Umbilical cord (tissue), 1 donor: ENCODE measurements at regions not wholly inside any gene's neighbourhood (a gene's known extent, or its start where the extent isn't known, plus 50 kb on each side); places are given as distances from the start of the nearest gene placed in this dataset.
A peak's percentile ranks its signal among the peaks of the same experiment; 100 is the strongest.

Experiments
- DNase-seq: peaks from one replicate; pipeline ENCODE4 v3.0.0-alpha.2; 2015; ENCODE audit warnings: low spot score

DNA sequence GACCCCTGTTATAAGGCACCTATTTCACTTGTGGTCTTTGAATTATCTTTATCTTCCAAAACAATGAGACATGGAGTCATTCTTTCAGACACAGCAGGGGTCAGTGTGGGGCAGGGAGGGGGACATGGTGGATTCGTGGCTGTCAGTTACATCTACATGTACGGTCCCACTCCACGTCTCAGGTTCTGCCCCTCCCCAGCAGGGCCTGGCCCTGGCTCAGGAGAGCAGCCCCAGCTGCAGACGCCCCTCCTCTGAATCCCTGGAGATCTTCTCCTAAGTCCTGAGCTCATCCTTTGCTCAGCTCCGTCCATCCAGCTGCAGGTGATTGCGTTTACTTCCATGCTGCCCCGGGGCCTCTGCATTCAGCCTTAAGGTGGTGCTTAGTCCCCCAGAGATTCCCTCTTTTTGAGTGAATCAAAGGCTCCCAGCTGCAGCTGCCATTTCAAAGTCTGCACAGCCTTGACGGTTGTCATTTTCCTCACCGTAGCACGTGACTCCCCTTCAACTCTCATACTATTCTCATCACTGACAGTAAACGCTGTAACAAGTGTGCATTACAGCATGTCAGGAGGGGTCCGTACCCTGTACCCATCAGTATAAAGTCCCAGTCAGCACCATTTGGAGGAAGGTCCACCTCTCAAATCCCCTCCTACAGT is 113.4 kb upstream of the TCERG1L start:
- no peak for DNase-seq

DNA sequence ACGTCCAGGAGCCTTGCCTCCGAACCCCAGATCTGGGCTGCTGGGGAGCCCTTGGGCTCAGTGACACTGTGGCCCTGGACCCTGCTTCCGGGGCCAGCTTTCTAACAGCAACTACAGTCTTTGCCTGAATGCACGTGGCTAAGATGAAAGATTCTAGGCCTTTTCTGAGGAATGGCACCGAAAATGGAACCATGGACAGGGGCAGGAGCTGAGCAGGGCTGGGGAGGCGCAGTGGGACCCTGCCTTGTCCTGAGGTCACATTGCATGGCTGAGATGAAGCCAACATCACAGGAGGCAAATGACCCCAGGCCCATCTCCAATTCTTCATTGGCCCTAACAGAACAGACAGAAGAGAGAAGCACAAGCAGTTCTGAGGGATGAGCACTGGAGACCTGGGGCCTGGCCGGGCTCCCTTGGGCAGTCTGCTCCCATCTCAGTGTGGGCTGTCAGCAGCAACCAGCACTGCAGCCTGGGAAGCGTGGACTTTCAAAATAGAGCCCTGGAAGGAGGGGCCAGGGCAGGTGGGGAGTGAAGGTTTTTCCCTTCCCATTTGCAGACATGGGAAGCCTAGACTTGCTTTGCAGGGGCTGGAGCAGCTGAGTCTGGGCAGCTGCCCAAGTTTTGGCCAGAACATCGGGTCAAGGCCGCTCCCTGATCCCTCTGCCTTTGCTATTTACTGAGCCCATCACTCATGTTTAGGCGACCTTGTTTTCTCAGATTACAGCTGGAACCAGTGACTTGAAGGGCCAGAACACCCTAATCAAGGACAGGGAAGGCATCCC is 114.4 kb upstream of the TCERG1L start:
- peak; percentile 69 for DNase-seq

DNA sequence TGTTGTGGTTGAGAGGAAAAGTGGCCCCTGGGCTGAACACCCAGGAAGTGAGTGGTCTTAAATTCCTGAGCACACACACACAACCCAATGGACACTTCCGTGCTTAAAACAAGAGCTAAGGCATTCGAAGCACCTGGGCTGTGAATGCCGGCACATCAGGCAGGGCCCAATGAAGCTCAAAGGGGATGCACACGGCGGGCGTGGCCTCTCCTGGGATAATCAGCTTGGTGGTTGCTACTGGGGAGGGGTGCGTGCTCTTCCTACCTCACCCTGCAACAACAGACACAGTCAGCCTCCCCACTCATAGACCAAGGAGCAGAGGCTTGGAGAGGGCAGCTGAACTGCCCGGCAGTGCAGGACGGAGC is 115.0 kb upstream of the TCERG1L start:
- no peak for DNase-seq

DNA sequence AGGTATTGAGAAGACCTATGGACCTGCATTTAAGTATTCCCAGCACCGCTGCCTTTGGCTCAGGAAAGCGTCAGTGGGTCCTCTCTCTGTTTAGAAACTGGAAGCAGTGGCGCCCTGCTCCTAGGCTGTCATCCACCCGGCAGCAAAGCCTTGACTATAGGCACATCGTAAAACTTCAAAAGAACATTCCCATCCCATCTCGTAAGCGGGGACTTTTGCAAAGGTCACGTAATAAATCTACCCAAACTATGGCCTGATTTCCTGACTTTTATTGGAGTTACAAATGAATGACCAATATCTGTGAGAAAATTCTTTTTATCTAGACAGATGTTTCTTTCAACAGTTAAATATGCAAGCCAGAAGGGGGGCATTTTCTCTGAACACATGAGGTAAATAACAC is 115.8 kb upstream of the TCERG1L start:
- DNase-seq, result peak; percentile 84

DNA sequence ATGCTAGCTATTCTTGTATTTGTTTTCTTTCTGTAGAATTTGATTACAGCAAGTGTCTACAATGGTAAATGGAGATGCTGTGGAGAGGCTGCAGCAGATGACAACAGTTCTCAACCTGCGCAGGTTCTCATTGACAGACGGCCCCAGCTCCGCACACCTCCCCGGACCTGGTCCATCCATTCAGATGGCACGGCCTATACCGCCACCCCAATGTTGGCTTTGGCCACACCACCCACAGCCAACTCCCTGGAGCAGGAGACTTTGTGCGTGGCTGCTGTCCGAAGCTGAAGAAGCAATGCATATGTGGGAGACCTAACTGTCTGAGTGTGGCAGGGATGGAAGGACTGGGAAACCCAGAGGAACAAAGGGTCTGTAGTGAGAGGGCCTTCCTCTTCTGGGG is 116.4 kb upstream of the TCERG1L start:
- DNase-seq, result no peak

DNA sequence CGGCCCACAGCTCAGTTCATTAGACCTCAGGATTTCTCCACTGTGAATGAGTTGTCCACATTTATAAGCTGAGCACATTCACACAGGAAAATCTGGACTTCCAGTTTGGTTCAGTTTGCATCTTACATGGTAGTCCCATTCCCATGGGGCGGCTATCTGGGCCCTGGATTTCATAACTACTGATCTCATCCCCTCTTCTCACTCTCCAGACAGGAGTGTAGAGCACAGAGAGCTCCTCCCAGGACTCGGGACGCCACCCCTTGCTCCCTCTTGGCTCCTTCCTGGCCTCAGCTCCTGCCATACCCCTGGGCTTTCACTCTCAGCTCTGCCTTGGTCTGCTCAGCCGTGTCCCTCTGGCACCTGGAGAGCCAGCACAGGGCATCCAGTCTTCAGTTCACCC is 117.6 kb upstream of the TCERG1L start:
- no peak for DNase-seq

DNA sequence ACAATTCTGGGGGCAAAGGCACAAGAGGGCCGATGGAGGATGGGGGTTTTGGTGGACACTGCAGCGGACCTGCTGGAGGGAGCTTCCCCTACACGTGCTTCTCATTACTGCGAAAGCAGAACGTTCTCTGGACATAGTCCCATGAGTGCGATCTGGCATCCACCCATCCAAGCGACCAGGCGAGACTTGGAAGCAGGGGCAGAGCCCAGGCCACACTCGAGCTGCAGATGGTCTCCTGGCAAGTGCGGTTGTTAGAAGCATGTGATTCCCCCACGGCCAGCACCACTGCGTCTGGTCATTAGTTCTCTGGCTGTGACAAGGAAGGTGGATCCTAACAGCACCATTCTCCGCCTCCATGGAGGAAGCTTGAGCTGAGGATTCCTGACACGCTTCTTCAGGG is 118.4 kb upstream of the TCERG1L start:
- no peak for DNase-seq

DNA sequence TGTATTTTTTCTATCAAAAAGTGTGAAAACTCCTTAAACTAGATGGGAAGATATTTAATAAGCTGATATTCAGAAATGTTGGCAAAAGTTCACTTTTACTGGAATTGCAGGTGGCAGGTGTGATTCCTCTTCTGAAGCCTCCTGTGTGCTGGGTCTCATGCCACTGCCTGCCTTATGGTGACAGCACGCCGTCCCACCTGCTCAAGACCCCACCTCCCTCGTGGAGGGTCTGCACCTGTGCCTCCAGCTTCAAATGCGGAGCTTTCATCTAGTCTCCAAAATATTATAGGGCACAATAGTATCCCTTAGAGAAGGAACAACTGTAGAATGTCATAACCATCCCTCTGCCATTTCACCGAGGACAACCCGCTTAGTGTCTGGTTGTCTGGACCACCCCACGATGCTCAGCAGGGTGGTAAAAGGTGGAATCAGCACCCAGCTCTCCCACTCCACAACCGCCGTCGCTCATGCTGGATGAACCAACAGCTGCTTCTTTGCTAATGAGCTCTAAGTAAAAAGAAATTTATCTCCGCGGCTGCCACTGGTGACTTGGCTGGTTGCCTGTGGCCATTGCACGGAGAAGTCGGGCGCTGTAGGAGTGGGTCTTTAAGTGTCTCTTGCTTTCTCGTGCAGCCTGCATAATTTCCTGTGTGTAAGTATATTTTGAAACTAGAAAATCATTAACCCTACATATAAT is 119.3 kb upstream of the TCERG1L start:
- DNase-seq, result no peak

DNA sequence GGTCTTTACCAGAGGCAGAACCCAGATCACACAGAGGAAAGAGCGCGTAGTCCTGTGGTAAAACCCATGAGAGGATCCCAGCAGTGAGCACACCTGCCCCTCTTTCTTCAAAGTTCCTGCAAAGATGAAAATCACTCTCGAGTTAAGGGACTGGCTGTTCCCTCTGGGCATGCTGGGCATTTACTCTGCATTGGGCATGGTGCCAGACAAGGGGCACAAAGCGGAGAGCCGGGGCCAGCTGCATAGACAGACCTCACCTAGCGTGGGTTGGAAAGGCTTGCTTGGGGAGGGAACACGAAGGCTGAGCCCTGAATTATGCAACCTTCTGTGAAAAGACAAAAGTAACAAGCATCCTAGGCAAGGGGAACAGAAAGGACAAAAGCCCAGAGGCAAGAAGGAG is 120.0 kb upstream of the TCERG1L start:
- DNase-seq, result no peak

DNA sequence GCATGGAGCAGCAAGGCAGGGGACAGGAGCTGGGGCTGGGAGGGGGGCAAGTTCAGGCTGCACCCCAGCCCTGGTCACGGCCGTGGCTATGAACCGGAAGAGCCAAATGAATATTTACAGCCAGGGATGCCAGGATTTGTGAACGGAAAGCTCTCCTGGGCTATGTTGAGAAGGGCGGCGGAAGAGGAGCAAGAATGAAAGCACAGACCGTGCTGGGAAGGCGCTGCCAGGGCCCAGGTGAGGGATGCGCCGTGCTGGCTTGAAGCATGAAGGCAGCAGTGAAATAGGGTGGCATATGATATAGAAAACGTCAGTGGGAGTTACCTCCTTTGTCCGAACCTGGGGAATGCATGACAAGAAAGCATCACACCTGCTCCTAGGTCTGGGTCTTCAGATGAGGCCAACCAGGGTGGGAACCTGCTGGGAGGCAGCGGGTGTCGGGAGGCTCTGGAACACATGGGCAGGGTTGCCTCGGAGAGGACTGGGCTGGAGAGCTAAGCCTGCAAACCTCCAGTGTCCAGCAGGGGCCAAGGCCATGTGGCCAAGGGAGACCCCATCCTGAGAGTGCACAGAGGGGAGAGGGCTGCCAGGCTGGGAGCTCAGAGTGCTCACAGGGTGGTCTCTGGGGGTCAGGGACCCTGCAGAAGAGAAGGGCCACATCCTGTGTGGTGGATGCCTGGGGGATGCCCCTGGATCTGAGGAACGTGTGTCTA is 120.6 kb upstream of the TCERG1L start:
- DNase-seq, result no peak

DNA sequence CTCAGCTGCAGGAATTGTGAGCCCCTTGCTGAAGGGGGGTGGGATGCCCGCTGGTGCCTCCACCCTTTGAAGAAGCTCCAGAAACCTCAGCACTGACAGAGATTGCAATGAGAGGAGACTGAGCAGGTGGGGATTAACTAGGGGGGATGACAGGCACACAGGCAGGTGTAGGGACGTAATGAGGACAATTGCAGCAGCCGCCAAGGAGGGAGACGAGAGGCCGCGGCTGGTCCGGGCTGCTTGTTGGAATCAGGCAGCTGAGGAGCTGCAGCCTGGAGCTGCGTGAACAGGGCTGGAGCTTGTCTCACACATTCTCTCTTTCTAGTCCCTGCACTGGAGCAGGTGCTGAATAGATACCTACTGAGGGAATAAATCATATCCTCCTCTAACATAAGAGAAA is 122.0 kb upstream of the TCERG1L start:
- no peak for DNase-seq

DNA sequence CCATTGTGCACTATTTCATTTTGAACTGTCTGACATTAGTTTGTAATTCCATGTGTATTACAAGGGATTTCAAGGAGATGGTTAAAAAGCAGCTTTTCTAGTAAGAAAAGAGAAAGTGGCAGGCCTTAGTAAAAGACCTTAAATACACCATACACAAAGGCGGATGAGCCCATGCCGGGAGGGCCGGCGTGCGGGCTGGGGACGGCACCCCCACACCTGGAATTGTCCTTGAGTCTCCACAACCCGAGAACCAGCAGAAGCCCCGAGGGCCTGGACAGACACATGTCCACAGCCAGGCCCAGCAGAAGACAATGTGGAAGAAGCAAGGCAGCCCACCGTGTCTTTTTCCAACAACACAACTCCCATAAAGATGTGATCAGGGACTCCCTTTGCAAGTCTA is 123.7 kb upstream of the TCERG1L start:
- no peak for DNase-seq

DNA sequence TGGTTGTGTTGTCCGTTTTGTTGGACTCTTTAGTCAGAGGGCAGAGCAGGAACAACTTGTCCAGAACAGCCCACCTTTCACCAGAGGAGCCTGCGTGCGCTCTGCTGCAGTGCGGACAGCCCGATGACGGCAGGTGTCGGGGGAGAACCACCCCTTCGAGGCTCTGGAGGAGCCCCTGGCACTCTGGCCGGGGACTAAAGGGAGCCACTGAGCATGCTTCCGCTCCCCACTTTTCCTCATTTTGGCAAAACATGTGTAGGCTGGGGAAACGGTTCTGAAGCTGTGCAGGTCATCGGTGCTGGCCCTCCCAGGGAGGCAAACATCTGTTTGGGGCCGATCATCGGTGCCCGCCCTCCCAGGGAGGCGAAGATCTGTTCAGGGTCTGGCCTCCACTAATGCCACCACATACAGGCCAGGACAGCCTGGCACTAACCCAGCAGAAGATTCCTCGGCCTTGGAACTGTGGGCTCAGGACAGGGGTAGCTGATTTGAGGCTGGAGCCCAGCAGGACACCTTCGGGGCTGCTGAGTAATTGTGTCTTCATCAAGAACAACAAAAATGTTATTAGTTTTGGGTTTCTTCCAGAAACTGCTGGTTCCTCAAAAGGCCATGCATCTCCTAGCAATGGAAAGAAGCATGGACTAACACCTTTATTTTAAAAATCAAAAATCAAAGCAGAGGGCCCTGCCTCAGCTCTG is 124.4 kb upstream of the TCERG1L start:
- DNase-seq, result no peak

DNA sequence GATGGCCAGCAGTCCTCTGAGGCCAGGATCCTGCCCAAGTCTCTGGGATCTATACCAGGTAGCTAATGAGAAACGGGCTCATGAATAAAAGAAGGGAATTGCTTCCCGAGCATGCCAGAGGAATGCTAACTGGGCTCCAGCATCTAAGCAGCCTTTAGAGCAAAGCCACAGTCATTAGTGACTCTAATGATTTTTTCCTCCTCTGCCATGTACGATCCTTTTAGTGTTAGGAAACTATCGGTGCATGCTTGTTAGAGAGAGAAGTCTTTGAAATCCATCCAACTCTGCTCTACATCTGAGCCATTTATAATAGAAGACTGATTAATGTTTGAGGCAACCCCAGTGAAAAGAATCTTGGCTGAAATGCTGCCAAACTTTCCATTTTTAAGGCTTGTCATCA is 124.9 kb upstream of the TCERG1L start:
- peak; percentile 75 for DNase-seq

DNA sequence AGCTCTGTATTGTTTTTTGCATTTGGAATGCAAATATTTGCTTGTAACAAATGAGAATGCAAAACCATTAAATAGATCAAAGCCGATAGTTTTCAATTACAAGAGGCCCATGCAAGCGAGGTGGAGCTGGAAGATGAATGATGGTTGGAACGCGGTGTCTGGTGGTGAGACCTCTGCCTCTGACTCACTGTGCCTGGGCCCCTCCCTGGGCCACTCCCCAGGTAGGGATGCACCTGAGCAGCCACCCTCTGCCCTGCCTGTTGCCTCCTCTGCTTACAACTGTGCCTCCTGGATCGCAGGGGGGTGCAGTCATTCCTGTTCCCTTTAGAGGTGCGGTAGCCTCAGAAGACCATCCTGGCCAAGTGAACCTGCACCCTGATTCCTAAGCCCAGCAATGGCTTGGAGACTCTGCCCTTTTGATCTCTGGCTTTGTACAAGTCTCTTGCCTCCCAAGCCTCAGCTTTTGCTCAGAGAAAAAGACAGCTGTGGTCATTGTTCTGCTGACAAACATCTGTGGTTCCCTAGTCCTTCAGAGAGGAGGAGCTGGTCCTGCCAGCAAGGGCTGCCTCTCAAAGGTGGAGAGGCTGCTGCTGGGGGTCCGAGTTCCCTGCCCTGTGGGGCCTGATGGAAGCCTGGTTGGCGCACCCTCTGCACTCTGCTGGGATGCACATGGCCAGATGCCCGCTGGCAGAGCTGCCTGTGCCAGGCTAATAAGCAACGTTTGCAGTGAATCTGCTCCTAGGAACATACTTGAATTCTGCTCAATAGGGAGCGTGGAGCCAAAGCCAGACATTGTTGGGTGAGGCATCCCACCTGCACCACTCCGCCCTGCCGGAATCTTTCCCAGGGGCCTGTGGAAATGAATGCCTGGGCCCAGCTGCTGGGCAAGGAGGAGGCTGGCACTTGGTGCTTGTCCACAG is 126.3 kb upstream of the TCERG1L start:
- DNase-seq, result no peak

DNA sequence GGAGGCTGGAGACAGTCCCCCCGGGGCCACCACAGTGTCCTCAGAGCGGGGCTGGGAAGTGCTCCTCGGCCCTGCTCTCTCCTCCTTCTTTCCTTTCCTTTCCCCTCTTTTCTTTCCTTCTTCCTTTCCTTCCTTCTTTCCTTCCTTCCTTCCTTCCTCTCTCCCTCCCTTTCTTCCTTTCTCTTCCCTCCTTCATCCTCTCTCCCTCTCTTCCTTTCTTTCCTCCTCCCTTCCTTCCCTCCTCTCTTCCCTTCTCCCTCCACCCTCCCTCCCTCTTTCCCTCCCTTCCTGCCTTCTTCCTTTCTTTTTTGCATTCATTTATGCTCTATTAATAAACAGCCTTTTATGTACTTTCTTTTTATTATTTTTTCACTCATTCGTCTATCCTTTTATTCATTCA is 127.1 kb upstream of the TCERG1L start:
- DNase-seq, result no peak

DNA sequence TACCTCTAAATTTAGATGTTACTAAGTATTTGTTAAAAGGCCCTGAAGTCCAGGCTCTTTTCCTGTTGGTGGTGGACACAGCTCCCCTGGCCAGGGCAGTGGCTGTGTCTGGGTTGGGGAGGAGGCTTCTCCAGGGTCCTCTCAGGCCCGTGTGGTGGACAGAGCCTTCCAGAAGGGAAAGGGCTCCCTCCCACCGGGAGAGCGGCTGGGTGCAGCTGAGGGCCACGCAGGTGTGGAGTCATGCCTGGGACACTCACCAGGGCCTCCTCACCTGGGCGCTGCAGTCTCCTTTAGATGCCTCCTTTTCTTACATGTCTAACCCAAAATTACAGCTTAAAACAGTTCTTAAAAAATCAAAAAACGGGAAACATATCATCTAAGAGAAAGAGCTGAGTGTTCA is 128.2 kb upstream of the TCERG1L start:
- DNase-seq, result no peak

DNA sequence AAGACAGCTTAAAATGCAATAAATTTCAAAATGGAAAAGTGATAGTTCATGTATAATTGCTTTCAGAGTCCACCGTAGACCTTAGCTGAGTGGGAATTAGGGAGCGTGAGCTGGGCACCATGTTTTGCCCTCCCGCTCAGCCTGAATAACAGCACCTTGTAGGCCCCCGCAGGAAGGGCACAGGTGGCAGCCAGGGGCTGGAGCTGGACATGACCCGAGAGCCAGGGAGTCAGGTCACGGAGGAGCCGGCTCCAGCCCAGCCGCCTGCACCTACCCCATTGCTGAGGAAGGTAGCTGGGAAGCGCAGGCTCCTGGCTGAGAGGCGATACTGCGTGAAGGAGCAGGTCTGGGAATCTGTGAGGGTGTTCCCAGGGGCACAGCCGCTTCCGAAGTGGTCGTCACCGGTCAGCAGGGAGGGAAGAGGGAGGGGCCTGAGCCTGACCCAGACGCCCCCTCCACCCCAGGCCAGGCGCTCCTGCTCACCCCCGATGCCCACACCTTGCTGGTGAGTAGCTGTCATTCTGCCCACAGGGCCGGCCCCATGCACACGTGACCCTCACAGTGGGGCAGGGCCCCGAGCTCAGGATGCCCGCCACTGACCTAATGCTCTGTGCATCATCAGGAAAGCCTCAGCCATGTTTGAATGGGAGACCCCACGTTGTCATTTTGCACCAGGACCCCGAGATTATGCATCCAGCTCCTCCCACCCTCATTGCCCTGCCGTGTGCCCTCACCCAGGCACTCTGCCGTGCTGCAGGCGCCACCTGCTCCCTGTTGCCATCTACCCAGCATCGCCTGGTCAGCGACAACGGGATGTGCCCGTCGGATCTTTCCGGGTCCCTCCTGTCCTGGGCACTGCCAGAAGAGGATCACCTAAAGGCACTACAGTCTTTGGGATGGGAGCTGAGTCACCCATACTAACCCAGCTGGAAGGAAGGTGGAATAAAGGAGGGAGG is 129.2 kb upstream of the TCERG1L start:
- DNase-seq, result no peak

DNA sequence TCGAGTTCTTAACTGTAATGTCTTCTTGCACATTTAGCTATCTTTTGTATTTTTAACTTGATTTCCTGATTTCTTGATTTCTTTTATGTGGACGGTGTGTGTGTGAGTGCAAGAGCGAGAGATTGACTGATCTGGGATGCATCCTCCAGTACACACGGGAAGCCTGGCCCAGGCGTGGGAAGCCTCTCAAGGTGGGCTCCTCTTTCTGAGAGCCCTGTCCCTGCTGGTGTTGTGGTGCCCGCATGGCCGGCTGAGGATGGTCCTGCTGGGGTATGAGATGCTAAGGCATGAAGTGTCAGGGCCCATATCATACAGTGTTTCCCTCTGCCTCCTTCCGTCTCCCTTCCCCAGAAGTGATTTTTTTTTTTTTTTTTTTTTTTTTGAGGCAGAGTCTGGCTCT is 130.8 kb upstream of the TCERG1L start:
- no peak for DNase-seq
